Testis (tissue), 2 donors: ENCODE measurements at regions not wholly inside any gene's neighbourhood (a gene's known extent, or its start where the extent isn't known, plus 50 kb on each side); places are given as distances from the start of the nearest gene placed in this dataset.

Source experiments
- DNase-seq: peaks from one replicate; pipeline ENCODE4 v3.0.0-alpha.2; 2019
- H3K27ac ChIP-seq, 2 donors: fragments of 200-600 bp; sonication (generic); one replicate each; pipeline ENCODE4 v1.5.1; 2019
- H3K27me3 ChIP-seq: fragments of 200-600 bp; sonication (generic); one replicate; pipeline ENCODE4 v1.5.1; 2019
- H3K36me3 ChIP-seq: fragments of 200-600 bp; sonication (generic); one replicate; pipeline ENCODE4 v1.5.1; 2017; ENCODE audit warnings: low read depth; ENCODE audit errors: missing control alignments
- H3K4me1 ChIP-seq: fragments of 200-600 bp; sonication (generic); one replicate; pipeline ENCODE4 v1.5.1; 2019
- H3K4me3 ChIP-seq, 2 donors: fragments of 200-600 bp; sonication (generic); one replicate each; pipeline ENCODE4 v1.5.1; 2017 to 2019
- H3K9me3 ChIP-seq: fragments of 200-600 bp; sonication (generic); one replicate; pipeline ENCODE4 v1.5.1; 2017
- CTCF ChIP-seq, 3 experiments: fragments of 450-650 bp in 2 of 3; fragments of 200-600 bp in 1 of 3; sonication (generic) in 1 of 3; IDR thresholded peaks; one replicate each; pipeline ENCODE4 v1.5.1; 2016 to 2019; ENCODE audit warnings: antibody characterized with exemption in 3 of 3, mild to moderate bottlenecking in 2 of 3, moderate library complexity in 1 of 3
- POLR2A ChIP-seq: fragments of 450-650 bp; IDR thresholded peaks from one replicate; pipeline ENCODE4 v1.6.1; 2017; ENCODE audit warnings: antibody characterized with exemption, mild to moderate bottlenecking, moderate library complexity
- WGBS, 2 donors: methylation state at CpG; one replicate each; pipeline ENCODE4 v1.1.5; 2018; 5-methylcytosine and 5-hydroxymethylcytosine counted together
- intact Hi-C: fragments of 100-400 bp; cut with DNase I; formaldehyde crosslinking; loops from one replicate; pipeline ENCODE4 v1.15.1; 2023; ENCODE audit warnings: low total_unique reads

GRCh38 chr4:27142841-27143240 lies 282.2 kb downstream of the STIM2 start:
- no peaks in the 10 kb centered on the region for H3K4me1 ChIP-seq
- H3K36me3 ChIP-seq: no peaks in the 10 kb centered on the region
- no peaks in the 10 kb centered on the region for H3K9me3 ChIP-seq
- no peaks in the 10 kb centered on the region for H3K27me3 ChIP-seq
- H3K27ac ChIP-seq: no peak overlapping the region
- H3K4me3 ChIP-seq: no peak overlapping the region
- no peak for TF ChIP-seq CTCF (IDR thresholded peaks at IDR 0.05)
- WGBS, 2 donors: 87% methylated on average over 2 of the region's 2 CpGs
- intact Hi-C loops: no loop called here
- DNase-seq: no peak

- TF ChIP-seq CTCF (IDR thresholded peaks at IDR 0.05) (no peak), POLR2A (no peak)
- no peaks in the 10 kb centered on the region for H3K9me3 ChIP-seq
- no peak overlapping the region for H3K4me3 ChIP-seq
- H3K4me1 ChIP-seq: no peaks in the 10 kb centered on the region
- 69 to 80% methylated on average over 2 of the region's 2 CpGs for WGBS, 2 donors
- no peaks in the 10 kb centered on the region for H3K27me3 ChIP-seq
- H3K27ac ChIP-seq: no peak overlapping the region
- no peaks in the 10 kb centered on the region for H3K36me3 ChIP-seq
- DNase-seq: no peak
- intact Hi-C loops: no loop called here
Measured at GRCh38 chr4:27145597-27145996, 285.0 kb downstream of the STIM2 start.

GRCh38 chr4:27148211-27148895 lies 287.7 kb downstream of the STIM2 start:
- TF ChIP-seq POLR2A (no peak), CTCF (IDR thresholded peaks at IDR 0.05) (no peak)
- H3K27ac ChIP-seq: no peak overlapping the region
- H3K4me3 ChIP-seq: no peak overlapping the region
- no peak for DNase-seq
- no peaks in the 10 kb centered on the region for H3K9me3 ChIP-seq
- no peaks in the 10 kb centered on the region for H3K4me1 ChIP-seq
- intact Hi-C loops: no loop called here
- H3K27me3 ChIP-seq: no peaks in the 10 kb centered on the region
- WGBS, 2 donors: 90 to 95% methylated on average over 1 of the region's 1 CpG
- no peaks in the 10 kb centered on the region for H3K36me3 ChIP-seq

- H3K9me3 ChIP-seq: no peaks in the 10 kb centered on the region
- H3K27ac ChIP-seq: no peak overlapping the region
- intact Hi-C loops: no loop called here
- TF ChIP-seq CTCF (IDR thresholded peaks at IDR 0.05) (no peak), POLR2A (no peak)
- H3K4me1 ChIP-seq: no peaks in the 10 kb centered on the region
- no peak overlapping the region for H3K4me3 ChIP-seq
- WGBS, 2 donors: 88 to 91% methylated on average over 2 of the region's 2 CpGs
- H3K36me3 ChIP-seq: no peaks in the 10 kb centered on the region
- no peak for DNase-seq
- H3K27me3 ChIP-seq: no peaks in the 10 kb centered on the region
Measured at GRCh38 chr4:27149541-27150212, 289.0 kb downstream of the STIM2 start.

- intact Hi-C loops: no loop called here
- H3K27me3 ChIP-seq: no peaks in the 10 kb centered on the region
Measured at GRCh38 chr4:27152703-27153102, 292.1 kb downstream of the STIM2 start.

More at GRCh38 chr4:27152703-27153102, 292.1 kb downstream of the STIM2 start:
- no peak for DNase-seq
- no peak for TF ChIP-seq CTCF (IDR thresholded peaks at IDR 0.05)
- no peak for TF ChIP-seq POLR2A
- H3K27ac ChIP-seq: no peak overlapping the region
- H3K9me3 ChIP-seq: no peaks in the 10 kb centered on the region
- no peak overlapping the region for H3K4me3 ChIP-seq
- H3K4me1 ChIP-seq: no peaks in the 10 kb centered on the region
- no peaks in the 10 kb centered on the region for H3K36me3 ChIP-seq
- 85 to 90% methylated on average over 5 of the region's 5 CpGs for WGBS, 2 donors
